NOMO-1 treated with DMSO at 0.1 percent for 48 hours (cell line): ENCODE measurements at regions not wholly inside any gene's neighbourhood (a gene's known extent, or its start where the extent isn't known, plus 50 kb on each side); places are given as distances from the start of the nearest gene placed in this dataset.
"Not testable (repeated sequence)": the region's sequence is repeated elsewhere in the genome, so short reads cannot be mapped to it uniquely, and the experiment has no call there.

Experiments
- DNase-seq: peaks from one replicate; lab custom pipeline; 2025; ENCODE audit not compliant: unreplicated experiment; lab: John Stamatoyannopoulos, UW

- DNase-seq, result no peak
These were observed 50.3 kb upstream of the SNRK start for GRCh38 chr3:43236008-43236407.

- no peak for DNase-seq
These were observed 53.3 kb upstream of the SNRK start for GRCh38 chr3:43233062-43233461.

- DNase-seq, result no peak
These were observed 54.9 kb upstream of the SNRK start for GRCh38 chr3:43231276-43232000.

- not testable (repeated sequence) for DNase-seq
These were observed 56.5 kb upstream of the SNRK start for GRCh38 chr3:43229865-43230264.

GRCh38 chr3:43227685-43228084 is 58.7 kb upstream of the SNRK start:
- not testable (repeated sequence) for DNase-seq

- no peak for DNase-seq
These were observed 61.8 kb upstream of the SNRK start for GRCh38 chr3:43224405-43225073.

- peak; percentile 43 for DNase-seq
These were observed 62.5 kb upstream of the SNRK start for GRCh38 chr3:43223670-43224364.

- DNase-seq, result no peak
These were observed 63.8 kb upstream of the SNRK start for GRCh38 chr3:43222590-43222989.

- DNase-seq, result no peak
These were observed 65.3 kb upstream of the SNRK start for GRCh38 chr3:43221076-43221475.

GRCh38 chr3:43219616-43220015 is 66.7 kb upstream of the SNRK start:
- DNase-seq, result no peak

- no peak for DNase-seq
These were observed 67.4 kb upstream of the SNRK start for GRCh38 chr3:43218921-43219320.

GRCh38 chr3:43218156-43218555 is 68.2 kb upstream of the SNRK start:
- DNase-seq, result no peak

- no peak for DNase-seq
These were observed 68.7 kb upstream of the SNRK start for GRCh38 chr3:43217633-43218032.

- DNase-seq, result no peak
These were observed 69.1 kb upstream of the SNRK start for GRCh38 chr3:43217206-43217605.

GRCh38 chr3:43215663-43216275 is 70.6 kb upstream of the SNRK start:
- DNase-seq, result no peak

- DNase-seq, result no peak
These were observed 71.2 kb upstream of the SNRK start for GRCh38 chr3:43215138-43215537.

GRCh38 chr3:43214616-43215015 is 71.7 kb upstream of the SNRK start:
- no peak for DNase-seq

GRCh38 chr3:43213631-43214030 is 72.7 kb upstream of the SNRK start:
- DNase-seq, result no peak

- DNase-seq, result no peak
These were observed 73.3 kb upstream of the SNRK start for GRCh38 chr3:43212914-43213611.

GRCh38 chr3:43211681-43212080 is 74.7 kb upstream of the SNRK start:
- DNase-seq, result no peak
